Smooth muscle cell (in vitro differentiated cells): ENCODE measurements at regions not wholly inside any gene's neighbourhood (a gene's known extent, or its start where the extent isn't known, plus 50 kb on each side); places are given as distances from the start of the nearest gene placed in this dataset.

ENCODE experiments used
- DNase-seq: peaks from one replicate; lab custom pipeline; 2025; ENCODE audit not compliant: unreplicated experiment; lab: John Stamatoyannopoulos, UW
- H2AFZ ChIP-seq: fragments of 200-600 bp; sonication (generic); 2 replicates; pipeline ENCODE4 v1.6.0; 2016; ENCODE audit warnings: antibody characterized with exemption, low read depth, mild to moderate bottlenecking
- H3F3A ChIP-seq: fragments of 200-600 bp; sonication (generic); 2 replicates; pipeline ENCODE4 v1.6.0; 2017; ENCODE audit warnings: antibody characterized with exemption, low read depth
- H3K27ac ChIP-seq: fragments of 200-600 bp; sonication (generic); 2 replicates; pipeline ENCODE4 v1.5.1; 2016; ENCODE audit warnings: low read depth, mild to moderate bottlenecking
- H3K27me3 ChIP-seq: fragments of 200-600 bp; sonication (generic); 2 replicates; pipeline ENCODE4 v1.6.1; 2016; ENCODE audit warnings: low read depth, mild to moderate bottlenecking
- H3K36me3 ChIP-seq: fragments of 200-600 bp; sonication (generic); 2 replicates; pipeline ENCODE4 v1.5.1; 2016; ENCODE audit warnings: low read depth
- H3K4me1 ChIP-seq: fragments of 200-600 bp; sonication (generic); 2 replicates; pipeline ENCODE4 v1.5.1; 2016; ENCODE audit warnings: low read depth
- H3K4me2 ChIP-seq: fragments of 200-600 bp; sonication (generic); 2 replicates; pipeline ENCODE4 v1.6.0; 2016; ENCODE audit warnings: mild to moderate bottlenecking
- H3K4me3 ChIP-seq: fragments of 200-600 bp; sonication (generic); 2 replicates; pipeline ENCODE4 v1.5.1; 2016; ENCODE audit warnings: mild to moderate bottlenecking
- H3K79me2 ChIP-seq: fragments of 200-600 bp; sonication (generic); 2 replicates; pipeline ENCODE4 v1.6.0; 2016; ENCODE audit warnings: low read depth, mild to moderate bottlenecking
- H3K9ac ChIP-seq: fragments of 200-600 bp; sonication (generic); 2 replicates; pipeline ENCODE4 v1.6.0; 2016; ENCODE audit warnings: low read depth
- H3K9me3 ChIP-seq: fragments of 200-600 bp; sonication (generic); replicated peaks from 2 replicates; pipeline ENCODE4 v1.5.1; 2016; ENCODE audit warnings: low read depth
- H4K20me1 ChIP-seq: fragments of 200-600 bp; sonication (generic); 2 replicates; pipeline ENCODE4 v1.6.0; 2016; ENCODE audit warnings: low read depth
- WGBS: methylation state at CpG from one replicate; pipeline ENCODE4 v1.1.7; 2016; ENCODE audit warnings: low lambda C conversion rate; 5-methylcytosine and 5-hydroxymethylcytosine counted together
- TF ChIP-seq, protein P1 (sequence below): fragments of 200-600 bp; sonication (generic); IDR thresholded peaks from 2 replicates; pipeline ENCODE4 v1.5.1; 2017; ENCODE audit warnings: borderline replicate concordance, mild to moderate bottlenecking, antibody characterized with exemption; ENCODE audit not compliant: insufficient read depth, poor library complexity, severe bottlenecking

DNA sequence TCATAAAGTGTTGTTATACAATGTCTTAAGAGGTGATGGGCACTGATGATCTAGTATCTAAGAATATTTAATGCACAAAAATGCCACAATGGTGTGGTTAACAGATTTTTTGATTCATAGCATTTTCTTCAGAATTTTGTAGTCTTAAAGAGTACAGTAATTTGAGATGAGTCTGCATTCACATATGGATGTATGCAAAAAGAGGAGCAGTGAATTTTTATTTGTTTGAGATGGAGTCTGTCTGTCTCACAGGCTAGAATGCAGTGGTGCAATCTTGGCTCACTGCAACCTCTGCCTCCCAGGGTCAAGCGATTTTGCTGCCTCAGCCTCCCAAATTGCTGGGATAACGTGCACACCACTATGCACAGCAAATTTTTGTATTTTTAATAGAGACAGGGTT lies 110.5 kb downstream of the ZPLD1 start:
- H3F3A ChIP-seq: no peaks in the 10 kb centered on the region
- H4K20me1 ChIP-seq: no peaks in the 10 kb centered on the region
- H3K9ac ChIP-seq: no peak overlapping the region
- H2AFZ ChIP-seq: no peak overlapping the region
- H3K4me1 ChIP-seq: no peaks in the 10 kb centered on the region
- no peak for DNase-seq
- H3K9me3 ChIP-seq: no peaks in the 10 kb centered on the region
- no peak overlapping the region for H3K4me3 ChIP-seq
- no peaks in the 10 kb centered on the region for H3K79me2 ChIP-seq
- no peaks in the 10 kb centered on the region for H3K36me3 ChIP-seq
- WGBS: 82% methylated on average over 2 of the region's 2 CpGs
- no peak overlapping the region for H3K27ac ChIP-seq
- TF ChIP-seq, protein P1, sequence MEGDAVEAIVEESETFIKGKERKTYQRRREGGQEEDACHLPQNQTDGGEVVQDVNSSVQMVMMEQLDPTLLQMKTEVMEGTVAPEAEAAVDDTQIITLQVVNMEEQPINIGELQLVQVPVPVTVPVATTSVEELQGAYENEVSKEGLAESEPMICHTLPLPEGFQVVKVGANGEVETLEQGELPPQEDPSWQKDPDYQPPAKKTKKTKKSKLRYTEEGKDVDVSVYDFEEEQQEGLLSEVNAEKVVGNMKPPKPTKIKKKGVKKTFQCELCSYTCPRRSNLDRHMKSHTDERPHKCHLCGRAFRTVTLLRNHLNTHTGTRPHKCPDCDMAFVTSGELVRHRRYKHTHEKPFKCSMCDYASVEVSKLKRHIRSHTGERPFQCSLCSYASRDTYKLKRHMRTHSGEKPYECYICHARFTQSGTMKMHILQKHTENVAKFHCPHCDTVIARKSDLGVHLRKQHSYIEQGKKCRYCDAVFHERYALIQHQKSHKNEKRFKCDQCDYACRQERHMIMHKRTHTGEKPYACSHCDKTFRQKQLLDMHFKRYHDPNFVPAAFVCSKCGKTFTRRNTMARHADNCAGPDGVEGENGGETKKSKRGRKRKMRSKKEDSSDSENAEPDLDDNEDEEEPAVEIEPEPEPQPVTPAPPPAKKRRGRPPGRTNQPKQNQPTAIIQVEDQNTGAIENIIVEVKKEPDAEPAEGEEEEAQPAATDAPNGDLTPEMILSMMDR: no peak
- H3K4me2 ChIP-seq: no peak overlapping the region
- no peaks in the 10 kb centered on the region for H3K27me3 ChIP-seq

DNA sequence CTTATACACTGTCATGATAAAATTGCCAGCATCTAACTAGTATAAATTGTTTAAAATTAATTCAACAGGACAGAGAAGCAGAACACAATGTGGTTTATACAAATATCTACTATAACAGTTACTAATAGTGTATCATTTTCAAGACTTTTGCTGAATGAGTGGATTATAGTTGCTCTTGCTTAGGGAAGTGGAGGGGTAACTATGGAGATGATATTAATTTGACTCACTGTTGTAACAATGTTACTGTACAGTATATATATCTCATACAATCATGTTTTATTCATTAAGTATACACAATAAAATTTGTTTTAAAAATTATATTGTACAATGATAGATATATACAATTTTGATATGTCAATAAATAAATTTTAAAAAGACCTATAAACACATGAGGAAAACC lies 119.1 kb downstream of the ZPLD1 start:
- no peak overlapping the region for H2AFZ ChIP-seq

DNA sequence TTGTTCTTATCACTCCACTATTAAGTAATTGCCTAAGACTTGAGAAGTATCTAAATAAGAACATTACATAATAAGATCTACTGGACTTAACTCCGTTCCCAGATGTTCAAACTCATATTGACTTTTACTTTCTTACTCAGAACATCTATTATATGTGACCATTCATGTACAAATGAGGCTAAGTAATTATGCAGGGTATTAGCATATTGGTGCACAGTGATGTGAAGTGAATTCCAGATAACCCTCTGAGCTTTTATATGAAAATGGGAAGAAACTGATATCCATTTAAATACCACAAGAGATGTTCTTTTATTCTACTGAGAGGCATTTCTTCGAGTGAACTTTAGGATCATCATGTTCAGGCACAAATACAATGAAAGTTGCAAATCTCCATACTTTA lies 135.7 kb downstream of the ZPLD1 start:
- 88% methylated on average over 2 of the region's 2 CpGs for WGBS
- no peaks in the 10 kb centered on the region for H3K79me2 ChIP-seq
- H3K9ac ChIP-seq: no peak overlapping the region
- no peak overlapping the region for H3K4me2 ChIP-seq
- H3K36me3 ChIP-seq: no peaks in the 10 kb centered on the region
- H3K9me3 ChIP-seq: no peaks in the 10 kb centered on the region
- no peak overlapping the region for H3K27ac ChIP-seq
- H3F3A ChIP-seq: no peaks in the 10 kb centered on the region
- no peaks in the 10 kb centered on the region for H3K4me1 ChIP-seq
- DNase-seq: no peak
- no peak overlapping the region for H3K4me3 ChIP-seq
- H4K20me1 ChIP-seq: no peaks in the 10 kb centered on the region
- TF ChIP-seq, protein P1: no peak
- no peak overlapping the region for H2AFZ ChIP-seq
- no peaks in the 10 kb centered on the region for H3K27me3 ChIP-seq

More for the DNA sequence above, 119.1 kb downstream of the ZPLD1 start:
- Histone ChIP-seq H3K36me3 (no peaks in the 10 kb centered on the region), H3K4me1 (no peaks in the 10 kb centered on the region), H3K27ac (no peak overlapping the region), H3K4me2 (no peak overlapping the region), H3K79me2 (no peaks in the 10 kb centered on the region), H3K4me3 (no peak overlapping the region), H3K9ac (no peak overlapping the region), H4K20me1 (no peaks in the 10 kb centered on the region), H3K27me3 (no peaks in the 10 kb centered on the region), H3F3A (no peaks in the 10 kb centered on the region), H3K9me3 (no peaks in the 10 kb centered on the region)
- TF ChIP-seq, protein P1: no peak
- DNase-seq: no peak

DNA sequence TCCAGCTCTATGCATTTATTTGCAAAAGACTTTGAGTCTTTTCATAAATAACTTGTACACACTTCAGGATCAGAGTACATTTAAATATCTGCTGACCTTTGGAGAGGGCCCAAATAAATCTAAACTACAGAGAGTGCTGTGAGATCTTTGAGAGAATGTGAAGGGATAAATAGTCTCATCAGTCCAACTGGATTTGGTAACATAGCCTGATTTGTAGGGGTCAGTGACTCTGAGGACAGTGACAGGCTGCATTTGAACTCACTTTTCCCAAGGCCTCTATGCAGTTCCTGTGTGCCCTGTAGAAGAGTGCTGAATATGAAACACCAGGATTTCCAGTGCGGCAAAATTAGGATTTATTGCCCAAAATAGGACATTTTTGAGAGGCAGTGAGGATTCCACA lies 136.2 kb downstream of the ZPLD1 start:
- no peak for DNase-seq
- no peak overlapping the region for H2AFZ ChIP-seq
- no peak overlapping the region for H3K4me3 ChIP-seq
- no peaks in the 10 kb centered on the region for H3F3A ChIP-seq
- H3K4me1 ChIP-seq: no peaks in the 10 kb centered on the region
- 97% methylated on average over 1 of the region's 1 CpG for WGBS
- H3K27ac ChIP-seq: no peak overlapping the region
- H3K27me3 ChIP-seq: no peaks in the 10 kb centered on the region
- H3K9me3 ChIP-seq: no peaks in the 10 kb centered on the region
- H3K9ac ChIP-seq: no peak overlapping the region
- H3K4me2 ChIP-seq: no peak overlapping the region
- TF ChIP-seq, protein P1: no peak
- H3K36me3 ChIP-seq: no peaks in the 10 kb centered on the region
- no peaks in the 10 kb centered on the region for H4K20me1 ChIP-seq
- no peaks in the 10 kb centered on the region for H3K79me2 ChIP-seq
